K562 (cell line): ENCODE measurements at regions not wholly inside any gene's neighbourhood (a gene's known extent, or its start where the extent isn't known, plus 50 kb on each side); places are given as distances from the start of the nearest gene placed in this dataset.

Experiments used
- ATAC-seq: fragments of 200-7000 bp; cut with Tn5 transposase; 3 replicates; pipeline ENCODE4 v1.9.1; 2020; ENCODE audit warnings: moderate library complexity
- BruUV-seq: library from RNA; stranded (reverse); fragments of 400-500 nt; replicated peaks from 2 replicates; lab custom pipeline; 2021; lab: Mats Ljungman, UMichigan
- CTCF ChIA-PET: fragments of 300-600 bp; formaldehyde crosslinking; extraction: SDS; loops from one replicate; lab custom pipeline; 2021; ENCODE audit warnings: low intra/inter-chr PET ratio; lab: Yijun Ruan, JAX
- POLR2A ChIA-PET: fragments of 300-600, 350-650 bp; sonication (Branson Sonifier 250); formaldehyde crosslinking; extraction: SDS; loops from one replicate; lab custom pipeline; 2021; ENCODE audit warnings: antibody characterized with exemption, inconsistent platforms; lab: Yijun Ruan, JAX
- DNase-seq, 4 experiments: peaks; one replicate each; pipeline versions ENCODE4 v3.0.0 to v3.0.0-alpha.2; 2011 to 2018; ENCODE audit warnings: low spot score in 3 of 4, mixed read lengths in 3 of 4; ENCODE audit errors: extremely low read depth in 1 of 4
- FAIRE-seq: peaks from 2 replicates; lab custom pipeline; 2011; peaks lifted over from hg19 to GRCh38; lab: Jason Lieb, UNC
- H2AFZ ChIP-seq: 2 replicates; pipeline ENCODE4 v1.6.0; 2011; ENCODE audit warnings: low read depth, low read length, control low read depth, inconsistent platforms
- H3K27ac ChIP-seq: fragments of 200-600 bp; 3 replicates; pipeline ENCODE4 v1.8.0; 2011; ENCODE audit warnings: low read depth, mild to moderate bottlenecking, control low read depth, inconsistent platforms, low read length, moderate library complexity, mixed read lengths; ENCODE audit errors: extremely low read depth
- H3K27me3 ChIP-seq, 2 experiments: fragments of 300-600 bp in 1 of 2; 2 replicates in 1 of 2; 3 replicates in 1 of 2; pipeline versions ENCODE4 v1.6.0 to v1.8.0; 2011; ENCODE audit warnings: inconsistent platforms in 2 of 2, low read length in 2 of 2, mild to moderate bottlenecking in 1 of 2, mixed read lengths in 1 of 2, moderate library complexity in 1 of 2; ENCODE audit not compliant: control insufficient read depth in 2 of 2, insufficient read depth in 2 of 2
- H3K36me3 ChIP-seq: fragments of 300-600 bp; 3 replicates; pipeline ENCODE4 v1.8.0; 2011; ENCODE audit warnings: mild to moderate bottlenecking, low read length, inconsistent platforms; ENCODE audit not compliant: control insufficient read depth, insufficient read depth
- H3K4me1 ChIP-seq, 2 experiments: fragments of 200-600 bp in 1 of 2; replicated peaks in 1 of 2; 2 replicates in 1 of 2; 3 replicates in 1 of 2; pipeline versions ENCODE4 v1.5.1 to v1.8.0; 2011; ENCODE audit warnings: inconsistent platforms in 2 of 2, low read length in 2 of 2, mild to moderate bottlenecking in 1 of 2, mixed read lengths in 1 of 2, moderate library complexity in 1 of 2; ENCODE audit not compliant: control insufficient read depth in 2 of 2, insufficient read depth in 2 of 2
- H3K4me2 ChIP-seq: 2 replicates; pipeline ENCODE4 v1.6.1; 2011; ENCODE audit warnings: low read length, control low read depth, inconsistent platforms, mixed read lengths; ENCODE audit not compliant: insufficient read depth
- H3K4me3 ChIP-seq: fragments of 200-600 bp; sonication (generic), shearing (Covaris generic); 2 replicates; pipeline ENCODE4 v1.5.1; 2016; ENCODE audit warnings: control low read depth, inconsistent platforms
- H3K79me2 ChIP-seq: fragments of 200-600 bp; 3 replicates; pipeline ENCODE4 v1.8.0; 2011; ENCODE audit warnings: low read length, inconsistent platforms; ENCODE audit not compliant: control insufficient read depth, insufficient read depth
- H3K9ac ChIP-seq, 2 experiments: 2 replicates each; pipeline versions ENCODE4 v1.6.0 to v1.6.1; 2011; ENCODE audit warnings: low read depth in 2 of 2, low read length in 2 of 2, control low read depth in 1 of 2, inconsistent platforms in 1 of 2, mild to moderate bottlenecking in 1 of 2, mixed read lengths in 1 of 2; ENCODE audit not compliant: insufficient read depth in 1 of 2
- H3K9me1 ChIP-seq: one replicate; pipeline ENCODE4 v1.6.0; 2011; ENCODE audit warnings: inconsistent platforms, mild to moderate bottlenecking, low read length, moderate library complexity; ENCODE audit not compliant: control insufficient read depth, insufficient read depth
- H3K9me3 ChIP-seq: replicated peaks from 2 replicates; pipeline ENCODE4 v1.5.1; 2011; ENCODE audit warnings: low read depth, low read length, inconsistent platforms; ENCODE audit not compliant: control insufficient read depth, insufficient read depth
- H4K20me1 ChIP-seq: replicated peaks from 2 replicates; pipeline ENCODE4 v1.6.1; 2011; ENCODE audit warnings: low read length, inconsistent platforms, mixed read lengths; ENCODE audit not compliant: control insufficient read depth, insufficient read depth
- CCNT2 ChIP-seq: IDR thresholded peaks from 2 replicates; pipeline ENCODE4 v1.6.1; 2011; ENCODE audit warnings: borderline replicate concordance, low read depth, mild to moderate bottlenecking, moderate library complexity, mixed read lengths, low read length; ENCODE audit not compliant: insufficient read length; ENCODE audit errors: extremely low read depth
- ERF ChIP-seq: fragments of 450-650 bp; formaldehyde crosslinking; IDR thresholded peaks from 2 replicates; pipeline ENCODE4 v1.4.0; 2020; ENCODE audit warnings: mild to moderate bottlenecking, mixed read lengths
- ETV5 ChIP-seq: sonication (generic); formaldehyde crosslinking; IDR thresholded peaks from 2 replicates; pipeline ENCODE4 v1.4.0; 2020; ENCODE audit warnings: low read depth, mild to moderate bottlenecking, missing genetic modification reagents
- FOXA3 ChIP-seq, 2 experiments: fragments of 450-650 bp in 1 of 2; sonication (generic) in 1 of 2; formaldehyde crosslinking; IDR thresholded peaks in 1 of 2; conservative IDR thresholded peaks in 1 of 2; 2 replicates each; pipeline versions ENCODE4 v1.4.0 to v1.8.0; 2020 to 2022; ENCODE audit warnings: mild to moderate bottlenecking in 2 of 2, missing genetic modification reagents in 1 of 2
- GTF2B ChIP-seq: IDR thresholded peaks from 2 replicates; pipeline ENCODE4 v1.6.1; 2011; ENCODE audit not compliant: insufficient read length; ENCODE audit errors: extremely low read depth
- HDAC8 ChIP-seq: fragments of 450-650 bp; IDR thresholded peaks from 2 replicates; pipeline ENCODE4 v1.6.1; 2016; ENCODE audit warnings: mild to moderate bottlenecking, missing genetic modification characterization, moderate library complexity, missing compliant biosample characterization
- KAT7 ChIP-seq: sonication (generic); formaldehyde crosslinking; IDR thresholded peaks from 2 replicates; pipeline ENCODE4 v1.8.0; 2022; ENCODE audit warnings: missing genetic modification reagents, mild to moderate bottlenecking, borderline replicate concordance
- NR2F6 ChIP-seq: fragments of 450-650 bp; formaldehyde crosslinking; IDR thresholded peaks from 2 replicates; pipeline ENCODE4 v1.4.0; 2020; ENCODE audit warnings: mild to moderate bottlenecking
- RBM34 ChIP-seq: fragments of 200-400 bp; formaldehyde crosslinking; IDR thresholded peaks from 2 replicates; pipeline ENCODE4 v1.6.1; 2018; ENCODE audit warnings: low read length, borderline replicate concordance; ENCODE audit not compliant: insufficient read depth
- STAT5A ChIP-seq: IDR thresholded peaks from 2 replicates; pipeline ENCODE4 v1.6.1; 2012; ENCODE audit warnings: low read length, inconsistent platforms, borderline replicate concordance
- YBX1 ChIP-seq: fragments of 450-650 bp; IDR thresholded peaks from 2 replicates; pipeline ENCODE4 v1.7.1; 2016; ENCODE audit warnings: mild to moderate bottlenecking
- ZNF444 ChIP-seq: fragments of 250-450 bp; sonication (Bioruptor Pico); IDR thresholded peaks from 2 replicates; pipeline ENCODE4 v1.4.0; 2020; ENCODE audit warnings: mild to moderate bottlenecking, moderate library complexity
- ZNF57 ChIP-seq: fragments of 450-650 bp; formaldehyde crosslinking; IDR thresholded peaks from 2 replicates; pipeline ENCODE4 v1.4.0; 2020; ENCODE audit warnings: mild to moderate bottlenecking, moderate library complexity
- ZNF696 ChIP-seq: fragments of 250-450 bp; sonication (Bioruptor Pico); conservative IDR thresholded peaks from 2 replicates; pipeline ENCODE4 v1.4.0; 2020; ENCODE audit warnings: mild to moderate bottlenecking, moderate library complexity
- ZSCAN29 ChIP-seq: fragments of 450-650 bp; IDR thresholded peaks from 2 replicates; pipeline ENCODE4 v1.6.1; 2017
- WGBS: fragments of 100-300 bp; shearing (Covaris generic); methylation state at CpG from one replicate; pipeline ENCODE4 v1.1.6; 2016; ENCODE audit warnings: low coverage, mixed read lengths; ENCODE audit not compliant: insufficient coverage; ENCODE audit errors: missing lambda C conversion rate; 5-methylcytosine and 5-hydroxymethylcytosine counted together
- in situ Hi-C: fragments of 300-500 bp; cut with MboI; formaldehyde crosslinking; loops from 4 replicates; pipeline ENCODE4 v1.15.0; 2018; ENCODE audit warnings: inconsistent platforms, mixed read lengths
- intact Hi-C: fragments of 100-400 bp; cut with micrococcal nuclease; formaldehyde crosslinking; loops from 2 replicates; pipeline ENCODE4 v1.14.2; 2022

DNA sequence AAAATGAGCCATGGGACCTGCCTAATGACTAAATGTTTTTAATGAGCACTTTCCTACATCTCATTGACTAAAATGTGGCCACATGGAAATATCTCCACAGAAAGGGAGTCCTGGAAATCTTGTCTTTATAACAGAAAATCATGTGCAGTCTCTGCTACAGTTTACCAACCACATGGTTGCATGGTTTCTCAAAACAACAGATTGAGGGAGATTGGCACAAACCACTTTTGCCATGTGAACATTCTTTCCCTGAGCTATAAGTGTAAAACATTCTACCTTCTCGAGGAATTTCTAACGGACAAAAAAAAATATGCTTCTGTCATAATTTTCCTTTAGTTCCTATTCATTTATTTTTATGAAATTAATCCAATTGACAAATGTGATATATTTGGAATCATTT, 218.9 kb upstream of the SLITRK5 start (continued):
- TF ChIP-seq YBX1 = no peak
- TF ChIP-seq ZNF57 (CRISPR knock-in tag) = no peak
- TF ChIP-seq ETV5 (CRISPR knock-in tag) = no peak

DNA sequence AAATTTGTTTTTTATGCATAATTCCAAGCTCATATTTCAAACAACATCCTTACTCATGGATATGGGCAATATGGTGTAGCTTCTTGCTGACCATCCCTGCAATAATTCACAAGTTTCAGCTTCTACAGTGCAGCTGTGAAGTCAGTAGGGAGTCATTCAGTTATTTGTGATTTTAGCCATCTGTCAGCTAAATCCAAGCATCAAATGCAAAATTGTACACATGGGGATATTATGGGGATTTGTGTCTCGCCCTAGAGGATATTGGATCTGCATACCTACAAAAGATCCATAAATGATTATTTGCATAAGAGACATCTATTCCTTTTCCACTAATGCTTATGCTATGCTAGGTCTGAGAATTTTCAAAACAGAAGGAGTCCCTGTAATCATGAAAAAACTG, 217.9 kb upstream of the SLITRK5 start:
- in situ Hi-C loops (no loop called here), intact Hi-C loops (no loop called here)
- Histone ChIP-seq H3K9me1 (no peaks in the 10 kb centered on the region), H3K27me3 (no peaks in the 10 kb centered on the region), H3K27ac (no peak overlapping the region), H3K4me3 (no peak overlapping the region), H3K4me1 (no peaks in the 10 kb centered on the region), H3K4me2 (no peak overlapping the region), H3K36me3 (no peaks in the 10 kb centered on the region), H3K9me3 (no peaks in the 10 kb centered on the region), H2AFZ (no peak overlapping the region), H3K79me2 (no peaks in the 10 kb centered on the region), H4K20me1 (no peaks in the 10 kb centered on the region), H3K9ac (no peak overlapping the region)
- FAIRE-seq = no peak
- WGBS = 0% methylated on average over 1 of the region's 1 CpG
- ATAC-seq = no peak
- CTCF ChIA-PET = no interaction called here
- no TSS peak for BruUV-seq
- no peak for DNase-seq
- POLR2A ChIA-PET = no interaction called here
- TF ChIP-seq HDAC8 (tag) = no peak
- no peak for TF ChIP-seq GTF2B
- no peak for TF ChIP-seq NR2F6 (CRISPR knock-in tag)
- no peak for TF ChIP-seq STAT5A
- no peak for TF ChIP-seq ZNF696 (CRISPR knock-in tag)
- no peak for TF ChIP-seq ZNF57 (CRISPR knock-in tag)
- TF ChIP-seq FOXA3 (CRISPR knock-in tag; conservative IDR thresholded peaks at IDR 0.05 in 1 of 2, IDR thresholded peaks at IDR 0.05 in 1 of 2) = no peak
- TF ChIP-seq RBM34 = no peak
- TF ChIP-seq ZNF444 (CRISPR knock-in tag) = no peak
- TF ChIP-seq CCNT2 = no peak
- no peak for TF ChIP-seq KAT7 (CRISPR knock-in tag)
- no peak for TF ChIP-seq ZSCAN29
- TF ChIP-seq ERF = no peak
